Central memory CD8-positive, alpha-beta T cell (primary cell): ENCODE measurements at regions not wholly inside any gene's neighbourhood (a gene's known extent, or its start where the extent isn't known, plus 50 kb on each side); places are given as distances from the start of the nearest gene placed in this dataset.
"Not testable (repeated sequence)": the region's sequence is repeated elsewhere in the genome, so short reads cannot be mapped to it uniquely, and the experiment has no call there.

Experiments used
- ATAC-seq: fragments of 150-1000 bp; cut with Tn5 transposase; replicated peaks from 2 replicates; pipeline ENCODE4 v1.10.0; 2022; ENCODE audit warnings: mild to moderate bottlenecking, moderate FRiP score, moderate number of reproducible peaks; ENCODE audit not compliant: poor library complexity, severe bottlenecking; ENCODE audit errors: extremely low read depth
- DNase-seq, 2 donors: peaks; one replicate each; pipeline ENCODE4 v3.0.0; 2021; ENCODE audit warnings: low spot score in 2 of 2
- H3K27ac Mint-ChIP-seq: one replicate; pipeline ENCODE4 v1.8.0; 2022; ENCODE audit warnings: low read depth, mild to moderate bottlenecking, moderate library complexity, mixed read lengths
- H3K27me3 Mint-ChIP-seq: one replicate; pipeline ENCODE4 v1.8.0; 2022; ENCODE audit warnings: mixed read lengths
- H3K36me3 Mint-ChIP-seq: one replicate; pipeline ENCODE4 v1.8.0; 2022; ENCODE audit warnings: mild to moderate bottlenecking, moderate library complexity, mixed read lengths; ENCODE audit not compliant: insufficient read depth
- H3K4me1 Mint-ChIP-seq: one replicate; pipeline ENCODE4 v1.8.0; 2022; ENCODE audit warnings: mixed read lengths
- H3K4me3 Mint-ChIP-seq: one replicate; pipeline ENCODE4 v1.8.0; 2022; ENCODE audit warnings: mild to moderate bottlenecking, moderate library complexity, mixed read lengths
- H3K9me3 Mint-ChIP-seq: one replicate; pipeline ENCODE4 v1.8.0; 2022; ENCODE audit warnings: mixed read lengths

- H3K4me3 Mint-ChIP-seq: no peak overlapping the region
- H3K36me3 Mint-ChIP-seq: no peaks in the 10 kb centered on the region
- H3K27ac Mint-ChIP-seq: no peak overlapping the region
- H3K9me3 Mint-ChIP-seq: peaks cover 8% of the 10 kb centered on the region
- H3K4me1 Mint-ChIP-seq: no peaks in the 10 kb centered on the region
- DNase-seq (no peak), ATAC-seq (no peak)
- peaks cover 40% of the 10 kb centered on the region for H3K27me3 Mint-ChIP-seq
These were observed 642.1 kb downstream of the EPM2A start for GRCh38 chr6:145093226-145093625.

GRCh38 chr6:145096846-145097245 lies 638.5 kb downstream of the EPM2A start:
- Mint-ChIP-seq H3K4me1 (no peaks in the 10 kb centered on the region), H3K27me3 (peaks cover 10% of the 10 kb centered on the region), H3K36me3 (no peaks in the 10 kb centered on the region), H3K27ac (no peak overlapping the region), H3K9me3 (peaks cover 14% of the 10 kb centered on the region), H3K4me3 (no peak overlapping the region)
- ATAC-seq (no peak), DNase-seq (no peak)

- DNase-seq, H3K36me3 Mint-ChIP-seq, ATAC-seq, H3K27ac Mint-ChIP-seq, H3K27me3 Mint-ChIP-seq, H3K4me3 Mint-ChIP-seq, H3K4me1 Mint-ChIP-seq: not testable (repeated sequence)
- H3K9me3 Mint-ChIP-seq: peaks cover 14% of the 10 kb centered on the region
These were observed 637.2 kb downstream of the EPM2A start for GRCh38 chr6:145098127-145098526.

DNA sequence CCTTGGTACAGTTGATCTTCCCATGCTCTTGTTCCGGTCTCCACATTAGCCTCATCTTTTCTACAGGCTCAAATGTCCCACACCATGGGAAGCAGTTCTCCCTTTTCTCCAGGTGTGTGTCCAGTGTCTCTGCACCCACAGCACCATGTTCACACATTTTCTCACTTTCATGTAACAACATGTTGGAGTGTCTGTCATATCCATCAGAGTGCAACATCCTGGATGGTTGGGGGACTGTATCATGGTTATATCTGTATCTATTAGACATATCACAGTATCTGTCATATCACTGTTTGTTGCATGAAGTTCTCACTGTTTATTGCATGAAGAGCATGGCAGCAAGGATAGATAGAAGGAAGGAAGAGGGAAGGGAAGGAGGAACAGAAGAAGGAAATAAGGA lies 635.6 kb downstream of the EPM2A start:
- H3K27ac Mint-ChIP-seq: no peak overlapping the region
- H3K27me3 Mint-ChIP-seq: no peaks in the 10 kb centered on the region
- H3K9me3 Mint-ChIP-seq: peaks cover 14% of the 10 kb centered on the region
- H3K36me3 Mint-ChIP-seq: no peaks in the 10 kb centered on the region
- H3K4me1 Mint-ChIP-seq: no peaks in the 10 kb centered on the region
- DNase-seq (no peak), ATAC-seq (no peak)
- no peak overlapping the region for H3K4me3 Mint-ChIP-seq

- H3K27ac Mint-ChIP-seq: no peak overlapping the region
- no peak for ATAC-seq
These were observed 625.2 kb downstream of the EPM2A start for GRCh38 chr6:145110109-145110508.

GRCh38 chr6:145111407-145111806 lies 623.9 kb downstream of the EPM2A start:
- H3K27ac Mint-ChIP-seq, ATAC-seq, H3K9me3 Mint-ChIP-seq, H3K36me3 Mint-ChIP-seq, DNase-seq, H3K4me1 Mint-ChIP-seq, H3K4me3 Mint-ChIP-seq: not testable (repeated sequence)
- H3K27me3 Mint-ChIP-seq: peaks cover 16% of the 10 kb centered on the region

More at GRCh38 chr6:145110109-145110508, 625.2 kb downstream of the EPM2A start:
- Mint-ChIP-seq H3K36me3 (no peaks in the 10 kb centered on the region), H3K4me3 (no peak overlapping the region), H3K27me3 (peaks cover 16% of the 10 kb centered on the region), H3K9me3 (no peaks in the 10 kb centered on the region), H3K4me1 (no peaks in the 10 kb centered on the region)
- no peak for DNase-seq

DNA sequence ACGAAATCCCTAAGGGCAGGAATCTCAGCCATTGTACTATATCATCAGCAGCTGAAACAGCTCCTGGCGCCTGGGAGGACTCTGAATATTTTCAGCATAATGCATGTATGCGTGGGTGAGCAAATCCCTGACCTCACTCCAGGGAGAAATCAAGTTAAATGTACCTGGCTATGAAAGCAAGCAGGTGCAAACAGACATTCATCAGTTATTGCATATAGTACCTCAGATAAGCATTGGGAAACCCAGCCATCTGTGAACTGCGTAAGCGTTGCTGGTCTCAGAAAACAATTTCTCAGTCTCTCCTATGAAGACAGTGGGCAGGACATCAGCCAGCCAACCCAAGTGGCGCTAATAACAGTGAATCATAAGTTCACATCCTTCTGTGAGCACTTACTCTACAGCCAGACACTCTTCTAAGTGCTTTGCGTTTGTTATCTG lies 622.6 kb downstream of the EPM2A start:
- DNase-seq: no peak
- H3K27ac Mint-ChIP-seq: no peak overlapping the region

DNA sequence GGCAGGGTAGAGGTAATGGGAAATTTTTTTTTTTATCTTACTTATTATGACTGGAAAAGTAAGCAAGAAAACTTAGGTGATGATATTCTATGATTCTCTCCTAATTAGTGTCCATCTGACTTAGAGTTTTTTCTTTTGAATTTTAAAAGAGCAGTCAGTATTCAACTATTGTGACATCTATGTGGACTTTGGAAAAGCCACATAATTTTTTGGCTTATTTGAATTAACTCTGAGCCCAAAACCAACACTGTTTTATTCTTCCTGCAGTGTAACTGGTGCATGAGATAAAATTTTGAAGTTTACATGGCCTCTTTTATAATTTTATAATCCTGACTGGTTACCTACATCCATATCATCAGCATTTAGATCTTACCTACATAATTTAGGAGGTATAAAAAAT lies 619.7 kb downstream of the EPM2A start:
- H3K4me1 Mint-ChIP-seq: no peaks in the 10 kb centered on the region
- H3K27me3 Mint-ChIP-seq: peaks cover 16% of the 10 kb centered on the region
- H3K4me3 Mint-ChIP-seq: no peak overlapping the region
- H3K9me3 Mint-ChIP-seq: no peaks in the 10 kb centered on the region
- no peak for DNase-seq
- no peak overlapping the region for H3K27ac Mint-ChIP-seq
- no peaks in the 10 kb centered on the region for H3K36me3 Mint-ChIP-seq
- ATAC-seq: no peak

More for the DNA sequence above, 622.6 kb downstream of the EPM2A start:
- H3K36me3 Mint-ChIP-seq: no peaks in the 10 kb centered on the region
- ATAC-seq: no peak
- H3K9me3 Mint-ChIP-seq: no peaks in the 10 kb centered on the region
- H3K27me3 Mint-ChIP-seq: peaks cover 16% of the 10 kb centered on the region
- H3K4me1 Mint-ChIP-seq: no peaks in the 10 kb centered on the region
- H3K4me3 Mint-ChIP-seq: no peak overlapping the region

DNA sequence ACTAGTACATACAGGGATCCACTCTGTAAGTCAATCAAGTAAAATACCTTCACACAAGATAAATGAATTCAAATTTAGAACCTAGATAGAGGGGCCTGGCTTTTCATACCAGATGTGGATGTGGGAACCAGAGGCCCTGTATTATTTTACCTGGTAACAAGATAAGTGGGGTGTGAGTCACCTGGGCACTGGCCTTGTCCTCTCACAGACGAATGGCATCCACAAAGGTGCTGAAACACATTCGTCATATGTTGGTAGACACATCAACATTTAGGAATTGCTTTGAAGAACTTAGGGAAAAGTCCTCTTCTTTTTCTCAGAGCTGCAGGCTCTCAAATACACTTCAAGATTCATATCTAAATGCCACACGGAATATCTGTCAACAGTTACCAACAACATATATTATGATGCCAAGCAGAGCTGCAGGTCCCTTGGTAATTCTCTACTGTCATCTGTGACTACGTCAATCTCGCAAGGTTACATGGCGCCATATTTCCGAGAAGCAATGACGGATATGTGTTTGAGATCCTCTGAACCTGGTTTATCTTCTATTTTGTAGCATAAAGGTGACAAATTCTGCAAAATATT lies 618.6 kb downstream of the EPM2A start:
- no peaks in the 10 kb centered on the region for H3K9me3 Mint-ChIP-seq
- no peaks in the 10 kb centered on the region for H3K36me3 Mint-ChIP-seq
- no peak overlapping the region for H3K4me3 Mint-ChIP-seq
- H3K27ac Mint-ChIP-seq: no peak overlapping the region
- H3K4me1 Mint-ChIP-seq: no peaks in the 10 kb centered on the region
- no peak for ATAC-seq
- DNase-seq: no peak
- peaks cover 14% of the 10 kb centered on the region for H3K27me3 Mint-ChIP-seq

GRCh38 chr6:145118224-145118623 lies 617.1 kb downstream of the EPM2A start:
- DNase-seq (no peak), ATAC-seq (no peak)
- Mint-ChIP-seq H3K27ac (no peak overlapping the region), H3K4me1 (no peaks in the 10 kb centered on the region), H3K27me3 (no peaks in the 10 kb centered on the region), H3K9me3 (no peaks in the 10 kb centered on the region), H3K4me3 (no peak overlapping the region), H3K36me3 (no peaks in the 10 kb centered on the region)

- ATAC-seq (no peak), DNase-seq (no peak)
- Mint-ChIP-seq H3K27me3 (peaks cover 7% of the 10 kb centered on the region), H3K4me1 (no peaks in the 10 kb centered on the region), H3K4me3 (no peak overlapping the region), H3K36me3 (no peaks in the 10 kb centered on the region), H3K27ac (no peak overlapping the region), H3K9me3 (no peaks in the 10 kb centered on the region)
These were observed 616.2 kb downstream of the EPM2A start for GRCh38 chr6:145119081-145119480.

DNA sequence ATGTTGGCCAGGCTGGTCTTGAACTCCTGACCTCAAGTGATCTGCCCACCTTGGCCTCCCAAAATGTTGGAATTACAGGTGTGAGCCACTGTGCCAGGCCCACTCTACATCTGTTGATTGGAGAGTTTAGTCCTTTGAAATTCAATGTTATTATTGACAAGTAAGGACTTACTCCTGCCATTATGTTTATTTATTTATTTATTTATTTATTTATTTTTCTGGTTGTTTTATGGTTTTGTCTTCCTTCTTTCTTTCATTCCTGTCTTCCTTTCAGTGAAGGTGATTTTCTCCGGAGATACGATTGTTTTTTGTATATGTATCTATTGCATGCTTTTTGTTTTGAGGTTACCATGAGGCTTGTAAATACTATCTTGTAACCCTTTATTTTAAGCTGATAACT lies 602.6 kb downstream of the EPM2A start:
- Mint-ChIP-seq H3K9me3 (no peaks in the 10 kb centered on the region), H3K27me3 (peaks cover 50% of the 10 kb centered on the region), H3K36me3 (no peaks in the 10 kb centered on the region), H3K4me3 (no peak overlapping the region), H3K27ac (no peak overlapping the region), H3K4me1 (no peaks in the 10 kb centered on the region)
- DNase-seq (no peak), ATAC-seq (no peak)

DNA sequence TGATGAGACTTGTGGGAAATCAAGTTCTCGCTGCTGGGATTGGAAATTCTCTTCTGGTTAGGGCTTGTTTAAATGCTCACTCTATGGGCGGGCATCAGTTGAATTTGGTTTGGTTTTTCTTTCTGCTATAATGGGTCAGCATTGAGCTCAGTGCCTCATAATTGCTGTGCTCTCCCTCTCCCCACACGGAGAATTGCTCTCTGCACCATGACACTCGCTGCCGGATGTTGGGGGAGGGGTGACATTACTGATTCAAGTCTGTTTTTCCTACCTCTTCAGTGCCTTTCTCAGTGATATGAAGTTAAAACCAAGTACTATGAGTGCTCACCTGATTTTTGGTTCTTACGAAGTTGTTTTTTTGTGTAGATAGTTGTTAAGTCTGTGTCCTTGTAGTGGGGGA lies 599.6 kb downstream of the EPM2A start:
- Mint-ChIP-seq H3K36me3 (no peaks in the 10 kb centered on the region), H3K27me3 (peaks cover 72% of the 10 kb centered on the region), H3K4me1 (no peaks in the 10 kb centered on the region), H3K27ac (no peak overlapping the region), H3K4me3 (no peak overlapping the region), H3K9me3 (no peaks in the 10 kb centered on the region)
- no peak for DNase-seq
- no peak for ATAC-seq
